ENCODE measurements at regions not wholly inside any gene's neighbourhood (a gene's known extent, or its start where the extent isn't known, plus 50 kb on each side); places are given as distances from the start of the nearest gene placed in this dataset.

DNA sequence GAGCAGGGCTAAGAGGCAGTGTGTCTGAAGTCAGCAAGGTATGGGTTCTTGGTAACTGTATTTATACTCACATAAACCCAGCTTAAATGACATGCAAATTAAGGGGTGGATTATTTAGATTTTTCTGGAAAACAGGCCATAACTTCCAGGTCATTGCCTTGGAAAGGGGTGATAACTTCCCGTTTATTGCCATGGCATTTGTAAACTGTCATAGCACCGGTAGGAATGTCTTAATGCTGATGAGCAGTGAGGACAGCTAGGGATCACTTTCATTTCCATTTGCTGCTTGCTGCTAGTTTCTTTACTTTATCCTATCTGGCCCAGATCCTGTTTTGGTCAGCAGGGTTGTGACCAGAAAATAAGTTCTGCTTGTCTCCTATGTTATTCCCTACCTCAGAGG, 1336.7 kb downstream of the CDH11 start:
- no peaks in the 10 kb centered on the region for H3K79me2 ChIP-seq (ENCODE audit: control insufficient read depth, insufficient read depth, low read length)
- H3K36me3 ChIP-seq (ENCODE audit: control insufficient read depth in 2 of 2, extremely low read depth in 1 of 2, insufficient read depth in 2 of 2, low read length in 2 of 2), result no peaks in the 10 kb centered on the region
- H3K4me3 ChIP-seq (ENCODE audit: control insufficient read depth in 2 of 3, extremely low read depth in 1 of 3, insufficient read depth in 2 of 3, low read depth in 1 of 3, low read length in 3 of 3), result no peak overlapping the region
- no peaks in the 10 kb centered on the region for H3K27me3 ChIP-seq (ENCODE audit: control insufficient read depth, extremely low read depth, insufficient read depth, low read length)
- dilution Hi-C loops (cut with MboI; ENCODE audit: extremely low pct_ligation_motif_present, low sequenced_read_pairs), result no loop called here
- FAIRE-seq (no peak), DNase-seq (ENCODE audit: low read depth, low spot score) (no peak)
- H3K4me2 ChIP-seq (ENCODE audit: control insufficient read depth, extremely low read depth, insufficient read depth, low read depth, low read length), result no peak overlapping the region
- no peak overlapping the region for H3K9ac ChIP-seq (ENCODE audit: control insufficient read depth, extremely low read depth, insufficient read depth, low read length)
- H3K9me3 ChIP-seq (ENCODE audit: control insufficient read depth, low read depth, low read length), result peaks cover 2% of the 10 kb centered on the region
- TF ChIP-seq EZH2 (IDR thresholded peaks at IDR 0.05; ENCODE audit: low read length) (no peak), CTCF (optimal IDR thresholded peaks at IDR 0.05 in 1 of 3, IDR thresholded peaks at IDR 0.05 in 1 of 3, conservative IDR thresholded peaks at IDR 0.05 in 1 of 3; ENCODE audit: extremely low read depth in 1 of 3, insufficient read depth in 2 of 3, low read length in 3 of 3) (no peak)
- H3K4me1 ChIP-seq (ENCODE audit: control insufficient read depth, extremely low read depth, insufficient read depth, low read length), result no peaks in the 10 kb centered on the region
- no peaks in the 10 kb centered on the region for H3K9me1 ChIP-seq (ENCODE audit: control insufficient read depth, extremely low read depth, insufficient read depth, low read length)
- no peak overlapping the region for H2AFZ ChIP-seq (ENCODE audit: control insufficient read depth, low read length)
- H3K27ac ChIP-seq (ENCODE audit: control insufficient read depth, insufficient read depth, low read length), result no peak overlapping the region
- H4K20me1 ChIP-seq (ENCODE audit: control insufficient read depth, extremely low read depth, insufficient read depth, low read length), result no peaks in the 10 kb centered on the region

DNA sequence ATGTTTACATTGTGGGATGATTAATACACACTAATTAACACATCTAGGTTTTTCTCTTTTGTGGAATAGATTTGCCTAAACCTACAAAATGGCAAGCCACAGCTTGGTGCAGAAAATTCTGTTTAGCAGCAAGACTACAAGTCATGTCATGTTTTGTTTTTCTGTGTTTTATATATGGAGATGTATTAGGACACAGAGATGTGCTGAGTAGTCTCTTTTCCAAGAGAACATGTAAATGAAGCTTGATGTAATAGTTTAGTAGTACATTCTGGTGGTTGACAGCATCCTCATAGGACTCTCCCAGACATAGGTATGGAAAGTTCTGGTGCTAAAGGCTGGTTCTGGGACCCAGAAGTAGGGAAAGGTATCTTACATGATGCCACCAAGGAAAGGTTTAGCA, 1345.4 kb downstream of the CDH11 start:
- Histone ChIP-seq H3K9me3 (ENCODE audit: control insufficient read depth, low read depth, low read length) (no peaks in the 10 kb centered on the region), H3K27ac (ENCODE audit: control insufficient read depth, insufficient read depth, low read length) (no peak overlapping the region), H3K4me1 (ENCODE audit: control insufficient read depth, extremely low read depth, insufficient read depth, low read length) (no peaks in the 10 kb centered on the region), H3K27me3 (ENCODE audit: control insufficient read depth, extremely low read depth, insufficient read depth, low read length) (no peaks in the 10 kb centered on the region), H3K9ac (ENCODE audit: control insufficient read depth, extremely low read depth, insufficient read depth, low read length) (no peak overlapping the region), H3K4me3 (ENCODE audit: control insufficient read depth in 2 of 3, extremely low read depth in 1 of 3, insufficient read depth in 2 of 3, low read depth in 1 of 3, low read length in 3 of 3) (no peak overlapping the region), H2AFZ (ENCODE audit: control insufficient read depth, low read length) (no peak overlapping the region), H3K36me3 (ENCODE audit: control insufficient read depth in 2 of 2, extremely low read depth in 1 of 2, insufficient read depth in 2 of 2, low read length in 2 of 2) (no peaks in the 10 kb centered on the region), H4K20me1 (ENCODE audit: control insufficient read depth, extremely low read depth, insufficient read depth, low read length) (no peaks in the 10 kb centered on the region), H3K4me2 (ENCODE audit: control insufficient read depth, extremely low read depth, insufficient read depth, low read depth, low read length) (no peak overlapping the region), H3K79me2 (ENCODE audit: control insufficient read depth, insufficient read depth, low read length) (no peaks in the 10 kb centered on the region), H3K9me1 (ENCODE audit: control insufficient read depth, extremely low read depth, insufficient read depth, low read length) (no peaks in the 10 kb centered on the region)
- DNase-seq (ENCODE audit: low read depth, low spot score) (no peak), FAIRE-seq (no peak)
- TF ChIP-seq EZH2 (IDR thresholded peaks at IDR 0.05; ENCODE audit: low read length), result no peak
- no peak for TF ChIP-seq CTCF (optimal IDR thresholded peaks at IDR 0.05 in 1 of 3, IDR thresholded peaks at IDR 0.05 in 1 of 3, conservative IDR thresholded peaks at IDR 0.05 in 1 of 3; ENCODE audit: extremely low read depth in 1 of 3, insufficient read depth in 2 of 3, low read length in 3 of 3)
- dilution Hi-C loops (cut with MboI; ENCODE audit: extremely low pct_ligation_motif_present, low sequenced_read_pairs), result no loop called here

Measured in keratinocyte (primary cell).